Stimulated activated memory B cell treated with anti-CD40 and anti-IgM and Interleukin-4, amounts not matched to agents 10 μg/mL and 1 μg/mL and 100 μg/mL, for 72 hours (primary cell): ENCODE measurements at regions not wholly inside any gene's neighbourhood (a gene's known extent, or its start where the extent isn't known, plus 50 kb on each side); places are given as distances from the start of the nearest gene placed in this dataset.
"Not testable (repeated sequence)": the region's sequence is repeated elsewhere in the genome, so short reads cannot be mapped to it uniquely, and the experiment has no call there.

ENCODE experiments used
- ATAC-seq: fragments of 150-1000 bp; cut with Tn5 transposase; 2 replicates; pipeline ENCODE4 v1.10.0; 2021
- H3K27ac Mint-ChIP-seq: one replicate; pipeline ENCODE4 v1.8.0; 2022; ENCODE audit warnings: mild to moderate bottlenecking, mixed read lengths
- H3K27me3 Mint-ChIP-seq: one replicate; pipeline ENCODE4 v1.8.0; 2022; ENCODE audit warnings: mixed read lengths
- H3K36me3 Mint-ChIP-seq: one replicate; pipeline ENCODE4 v1.8.0; 2022; ENCODE audit warnings: mixed read lengths
- H3K4me1 Mint-ChIP-seq: one replicate; pipeline ENCODE4 v1.8.0; 2022; ENCODE audit warnings: mixed read lengths
- H3K4me3 Mint-ChIP-seq: one replicate; pipeline ENCODE4 v1.8.0; 2022; ENCODE audit warnings: mild to moderate bottlenecking, moderate library complexity, mixed read lengths
- H3K9me3 Mint-ChIP-seq: one replicate; pipeline ENCODE4 v1.8.0; 2022; ENCODE audit warnings: mixed read lengths

DNA sequence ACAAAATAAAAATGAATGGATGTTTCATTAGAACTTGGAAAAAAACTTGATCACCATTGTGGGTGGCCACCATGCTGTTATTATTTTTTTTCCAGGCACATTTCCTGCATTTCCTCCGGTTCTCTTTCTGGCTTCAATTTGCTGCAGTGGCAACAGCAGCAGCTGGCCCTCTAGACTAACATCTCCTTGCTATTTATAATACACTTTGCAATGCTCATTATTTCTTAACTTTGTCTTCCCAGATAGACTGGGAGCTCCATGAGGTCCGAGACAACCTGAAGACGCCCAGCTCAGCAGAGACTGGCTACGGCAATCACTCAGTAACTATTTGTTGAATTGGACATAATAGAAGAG is 53.4 kb upstream of the ATP5PO start:
- ATAC-seq: no peak
- no peaks in the 10 kb centered on the region for H3K4me1 Mint-ChIP-seq

GRCh38 chr21:33968080-33968994 is 52.7 kb upstream of the ATP5PO start:
- ATAC-seq: peak; percentile 56
- H3K27me3 Mint-ChIP-seq: no peaks in the 10 kb centered on the region
- H3K9me3 Mint-ChIP-seq: no peaks in the 10 kb centered on the region
- no peak overlapping the region for H3K4me3 Mint-ChIP-seq
- H3K4me1 Mint-ChIP-seq: no peaks in the 10 kb centered on the region
- H3K36me3 Mint-ChIP-seq: no peaks in the 10 kb centered on the region
- H3K27ac Mint-ChIP-seq: no peak overlapping the region

More for the DNA sequence above, 53.4 kb upstream of the ATP5PO start:
- Mint-ChIP-seq H3K4me3 (no peak overlapping the region), H3K9me3 (no peaks in the 10 kb centered on the region), H3K36me3 (no peaks in the 10 kb centered on the region), H3K27me3 (no peaks in the 10 kb centered on the region), H3K27ac (no peak overlapping the region)

DNA sequence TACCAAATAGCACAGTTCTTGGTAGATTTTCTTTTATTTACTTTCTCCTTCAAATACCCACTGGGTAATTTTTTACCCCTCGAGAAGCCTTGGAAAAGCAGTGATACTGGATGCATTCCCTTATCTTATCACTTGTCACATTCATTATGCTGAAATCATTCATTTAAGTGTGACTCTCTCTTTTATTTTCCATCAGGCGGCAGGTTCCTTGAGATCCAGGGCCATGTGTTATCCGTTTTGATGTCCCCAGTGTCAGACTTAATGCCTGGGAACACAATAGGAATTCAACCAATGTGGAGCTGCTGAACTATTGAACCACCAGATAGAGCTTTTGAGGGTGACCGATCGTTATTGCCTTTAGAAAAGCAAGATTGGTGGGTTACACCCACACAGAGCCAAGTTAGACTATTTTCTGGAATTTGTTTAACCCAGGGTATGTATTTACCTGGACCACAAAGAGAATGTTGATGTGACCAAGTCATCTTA is 51.5 kb upstream of the ATP5PO start:
- H3K4me1 Mint-ChIP-seq: no peaks in the 10 kb centered on the region
- H3K4me3 Mint-ChIP-seq: no peak overlapping the region
- H3K27ac Mint-ChIP-seq: no peak overlapping the region
- no peaks in the 10 kb centered on the region for H3K36me3 Mint-ChIP-seq
- no peaks in the 10 kb centered on the region for H3K27me3 Mint-ChIP-seq
- ATAC-seq: no peak
- H3K9me3 Mint-ChIP-seq: no peaks in the 10 kb centered on the region

DNA sequence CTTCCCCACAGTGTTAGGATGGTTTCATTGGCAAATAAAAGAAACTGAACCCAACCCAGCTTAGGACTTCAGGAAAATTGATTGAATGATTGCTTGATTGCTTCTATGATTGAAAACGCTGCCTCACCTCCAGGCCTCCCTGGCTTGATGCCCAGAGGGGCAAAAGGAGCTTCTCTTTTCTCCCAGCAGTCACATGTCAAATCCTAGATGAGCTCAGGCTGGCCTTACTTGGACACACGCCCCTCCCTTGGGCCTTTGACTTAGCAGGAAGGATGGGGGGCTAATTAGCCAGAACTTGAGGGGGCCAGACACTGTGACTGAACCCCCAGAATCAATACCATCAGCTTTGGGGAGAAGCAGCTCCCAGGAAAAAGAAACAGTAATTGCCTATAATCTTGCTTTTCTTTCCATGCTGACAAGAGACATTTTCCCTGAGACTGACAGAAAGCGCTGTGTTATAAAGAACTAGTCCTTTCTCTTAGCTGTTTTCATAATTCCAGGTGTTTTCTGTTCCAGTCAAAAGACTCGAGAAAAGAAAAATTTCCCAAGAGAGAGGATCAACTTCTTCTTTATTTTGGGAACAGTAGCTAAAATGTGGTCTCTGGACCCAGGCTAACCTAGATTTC is 50.8 kb upstream of the ATP5PO start:
- no peaks in the 10 kb centered on the region for H3K9me3 Mint-ChIP-seq
- no peak overlapping the region for H3K27ac Mint-ChIP-seq
- ATAC-seq: no peak
- H3K4me3 Mint-ChIP-seq: no peak overlapping the region
- H3K4me1 Mint-ChIP-seq: no peaks in the 10 kb centered on the region
- no peaks in the 10 kb centered on the region for H3K27me3 Mint-ChIP-seq
- H3K36me3 Mint-ChIP-seq: no peaks in the 10 kb centered on the region

DNA sequence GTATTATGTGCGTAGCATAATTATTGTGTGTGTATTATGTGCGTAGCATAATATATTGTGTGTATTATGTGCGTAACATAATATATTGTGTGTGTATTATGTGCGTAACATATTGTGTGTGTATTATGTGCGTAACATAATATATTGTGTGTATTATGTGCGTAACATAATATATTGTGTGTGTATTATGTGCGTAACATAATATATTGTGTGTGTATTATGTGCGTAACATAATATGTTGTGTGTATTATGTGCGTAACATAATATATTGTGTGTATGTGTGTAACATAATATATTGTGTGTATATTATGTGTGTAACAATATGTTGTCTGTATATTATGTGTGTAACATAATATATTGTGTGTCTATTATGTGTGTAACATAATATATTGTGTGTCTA is 50.1 kb upstream of the ATP5PO start:
- H3K4me3 Mint-ChIP-seq, H3K27ac Mint-ChIP-seq, H3K4me1 Mint-ChIP-seq, H3K9me3 Mint-ChIP-seq, H3K27me3 Mint-ChIP-seq, ATAC-seq, H3K36me3 Mint-ChIP-seq: not testable (repeated sequence)
